Osteocyte (in vitro differentiated cells): ENCODE measurements at regions not wholly inside any gene's neighbourhood (a gene's known extent, or its start where the extent isn't known, plus 50 kb on each side); places are given as distances from the start of the nearest gene placed in this dataset.

Experiments
- DNase-seq: peaks from one replicate; pipeline ENCODE4 v3.0.0; 2021; ENCODE audit warnings: mixed read lengths; ENCODE audit not compliant: unreplicated experiment; ENCODE audit errors: extremely low spot score
- H3K27ac Mint-ChIP-seq: one replicate; pipeline ENCODE4 v1.8.0; 2021; ENCODE audit warnings: mild to moderate bottlenecking, mixed read lengths; ENCODE audit not compliant: unreplicated experiment
- H3K27me3 Mint-ChIP-seq: one replicate; pipeline ENCODE4 v1.8.0; 2021; ENCODE audit warnings: mixed read lengths; ENCODE audit not compliant: unreplicated experiment
- H3K36me3 Mint-ChIP-seq: one replicate; pipeline ENCODE4 v1.8.0; 2021; ENCODE audit warnings: mixed read lengths; ENCODE audit not compliant: unreplicated experiment
- H3K4me1 Mint-ChIP-seq: one replicate; pipeline ENCODE4 v1.8.0; 2021; ENCODE audit warnings: mixed read lengths; ENCODE audit not compliant: unreplicated experiment
- H3K4me3 Mint-ChIP-seq: one replicate; pipeline ENCODE4 v1.8.0; 2021; ENCODE audit warnings: mild to moderate bottlenecking, moderate library complexity, mixed read lengths; ENCODE audit not compliant: unreplicated experiment
- H3K9me3 Mint-ChIP-seq: one replicate; pipeline ENCODE4 v1.8.0; 2021; ENCODE audit warnings: mixed read lengths; ENCODE audit not compliant: unreplicated experiment
- TF ChIP-seq, protein P1 (sequence below): fragments of 200-600 bp; sonication (generic); IDR thresholded peaks from 2 replicates; pipeline ENCODE4 v1.5.0; 2021; ENCODE audit warnings: antibody characterized with exemption, mild to moderate bottlenecking, moderate library complexity

DNA sequence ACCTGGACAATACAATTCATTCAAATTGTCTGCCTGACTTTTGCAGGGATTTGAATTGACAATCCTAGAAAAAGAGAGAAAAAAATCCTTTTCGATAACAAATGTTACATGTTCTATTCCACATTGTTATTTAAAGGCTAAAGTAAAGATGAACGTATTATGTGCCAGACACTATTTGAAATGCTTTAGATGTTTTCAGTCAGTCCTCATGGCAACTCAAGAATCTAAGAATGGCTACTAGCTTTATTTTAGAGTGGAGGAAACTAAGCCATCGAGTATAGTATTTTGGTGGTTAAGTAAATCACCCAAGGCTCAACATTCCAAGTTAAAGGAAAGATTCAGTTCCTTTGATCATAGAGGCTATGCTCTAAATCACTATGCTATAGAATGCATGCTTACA is 558.6 kb upstream of the MAN1A1 start:
- TF ChIP-seq, protein P1, sequence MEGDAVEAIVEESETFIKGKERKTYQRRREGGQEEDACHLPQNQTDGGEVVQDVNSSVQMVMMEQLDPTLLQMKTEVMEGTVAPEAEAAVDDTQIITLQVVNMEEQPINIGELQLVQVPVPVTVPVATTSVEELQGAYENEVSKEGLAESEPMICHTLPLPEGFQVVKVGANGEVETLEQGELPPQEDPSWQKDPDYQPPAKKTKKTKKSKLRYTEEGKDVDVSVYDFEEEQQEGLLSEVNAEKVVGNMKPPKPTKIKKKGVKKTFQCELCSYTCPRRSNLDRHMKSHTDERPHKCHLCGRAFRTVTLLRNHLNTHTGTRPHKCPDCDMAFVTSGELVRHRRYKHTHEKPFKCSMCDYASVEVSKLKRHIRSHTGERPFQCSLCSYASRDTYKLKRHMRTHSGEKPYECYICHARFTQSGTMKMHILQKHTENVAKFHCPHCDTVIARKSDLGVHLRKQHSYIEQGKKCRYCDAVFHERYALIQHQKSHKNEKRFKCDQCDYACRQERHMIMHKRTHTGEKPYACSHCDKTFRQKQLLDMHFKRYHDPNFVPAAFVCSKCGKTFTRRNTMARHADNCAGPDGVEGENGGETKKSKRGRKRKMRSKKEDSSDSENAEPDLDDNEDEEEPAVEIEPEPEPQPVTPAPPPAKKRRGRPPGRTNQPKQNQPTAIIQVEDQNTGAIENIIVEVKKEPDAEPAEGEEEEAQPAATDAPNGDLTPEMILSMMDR = no peak
- no peaks in the 10 kb centered on the region for H3K9me3 Mint-ChIP-seq
- H3K4me3 Mint-ChIP-seq = no peak overlapping the region
- H3K4me1 Mint-ChIP-seq = no peaks in the 10 kb centered on the region
- H3K36me3 Mint-ChIP-seq = no peaks in the 10 kb centered on the region
- H3K27ac Mint-ChIP-seq = no peak overlapping the region
- H3K27me3 Mint-ChIP-seq = no peaks in the 10 kb centered on the region
- DNase-seq = no peak

- no peaks in the 10 kb centered on the region for H3K36me3 Mint-ChIP-seq
- H3K4me3 Mint-ChIP-seq = no peak overlapping the region
- H3K4me1 Mint-ChIP-seq = no peaks in the 10 kb centered on the region
- no peaks in the 10 kb centered on the region for H3K9me3 Mint-ChIP-seq
- TF ChIP-seq, protein P1 = no peak
- H3K27ac Mint-ChIP-seq = no peak overlapping the region
- no peak for DNase-seq
- peaks cover 6% of the 10 kb centered on the region for H3K27me3 Mint-ChIP-seq
Observed at GRCh38 chr6:119902681-119903080, 553.1 kb upstream of the MAN1A1 start.

DNA sequence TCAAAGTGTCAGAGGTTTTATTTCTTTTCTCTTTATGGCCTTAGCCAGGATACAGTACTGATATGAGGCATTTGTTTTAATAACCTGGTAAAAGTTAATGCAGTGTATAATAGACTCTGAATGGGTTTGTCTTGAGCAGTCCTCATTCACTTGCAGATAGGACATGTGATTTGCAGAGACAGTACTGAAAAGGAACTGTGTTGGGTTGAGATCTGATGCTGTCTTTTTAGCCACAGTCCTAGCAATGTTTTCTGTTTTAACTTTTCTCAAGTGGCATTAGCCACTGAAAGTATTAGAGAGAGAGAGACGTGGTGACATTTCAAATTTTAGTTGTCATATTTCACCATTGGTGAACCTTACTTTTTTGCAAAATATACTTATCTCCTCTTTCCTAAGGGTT is 547.2 kb upstream of the MAN1A1 start:
- Mint-ChIP-seq H3K27ac (no peak overlapping the region), H3K4me1 (no peaks in the 10 kb centered on the region), H3K9me3 (peaks cover 4% of the 10 kb centered on the region), H3K4me3 (no peak overlapping the region), H3K36me3 (no peaks in the 10 kb centered on the region), H3K27me3 (peaks cover 3% of the 10 kb centered on the region)
- TF ChIP-seq, protein P1 = no peak
- no peak for DNase-seq

- no peaks in the 10 kb centered on the region for H3K36me3 Mint-ChIP-seq
- no peak for DNase-seq
- peaks cover 4% of the 10 kb centered on the region for H3K9me3 Mint-ChIP-seq
- H3K27me3 Mint-ChIP-seq = no peaks in the 10 kb centered on the region
- H3K4me1 Mint-ChIP-seq = no peaks in the 10 kb centered on the region
- TF ChIP-seq, protein P1 = no peak
- H3K27ac Mint-ChIP-seq = no peak overlapping the region
- no peak overlapping the region for H3K4me3 Mint-ChIP-seq
Observed at GRCh38 chr6:119895626-119896025, 546.1 kb upstream of the MAN1A1 start.

DNA sequence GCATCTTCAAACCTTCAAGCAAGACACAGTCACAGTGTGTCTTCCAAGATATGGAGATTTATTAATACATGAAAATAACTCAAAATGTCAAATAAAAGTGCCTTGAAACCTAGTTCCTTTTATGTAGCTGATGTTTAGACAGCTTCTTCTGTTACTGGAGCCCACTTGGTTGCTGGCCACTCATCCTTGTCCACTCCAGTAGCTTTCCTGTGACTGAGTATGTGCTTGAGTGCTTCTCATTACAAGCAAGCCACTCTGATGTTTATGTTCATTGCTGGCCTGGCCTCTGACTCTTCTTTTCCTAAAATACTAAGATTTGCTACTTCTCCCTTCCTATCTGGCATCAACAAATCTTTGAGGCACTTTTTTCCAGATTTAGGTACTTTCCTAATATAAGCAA is 545.2 kb upstream of the MAN1A1 start:
- no peaks in the 10 kb centered on the region for H3K4me1 Mint-ChIP-seq
- H3K27ac Mint-ChIP-seq = no peak overlapping the region
- TF ChIP-seq, protein P1 = no peak
- no peaks in the 10 kb centered on the region for H3K36me3 Mint-ChIP-seq
- H3K4me3 Mint-ChIP-seq = no peak overlapping the region
- no peak for DNase-seq
- no peaks in the 10 kb centered on the region for H3K27me3 Mint-ChIP-seq
- peaks cover 4% of the 10 kb centered on the region for H3K9me3 Mint-ChIP-seq
